Mononuclear cell (primary cell): ENCODE measurements at regions not wholly inside any gene's neighbourhood (a gene's known extent, or its start where the extent isn't known, plus 50 kb on each side); places are given as distances from the start of the nearest gene placed in this dataset.
"Not testable (repeated sequence)": the region's sequence is repeated elsewhere in the genome, so short reads cannot be mapped to it uniquely, and the experiment has no call there.

Experiments
- H3K27me3 ChIP-seq: 2 replicates; pipeline ENCODE4 v1.6.0; 2011; ENCODE audit warnings: low read length, control low read depth; ENCODE audit not compliant: insufficient read depth
- H3K4me1 ChIP-seq: 2 replicates; pipeline ENCODE4 v1.5.1; 2011; ENCODE audit warnings: mild to moderate bottlenecking, low read length, control low read depth; ENCODE audit not compliant: insufficient read depth
- H3K4me3 ChIP-seq: 2 replicates; pipeline ENCODE4 v1.5.1; 2011; ENCODE audit warnings: mild to moderate bottlenecking, low read length, moderate library complexity
- H3K9me3 ChIP-seq: 2 replicates; pipeline ENCODE4 v1.5.1; 2011; ENCODE audit warnings: low read depth, mild to moderate bottlenecking, control low read depth, low read length

GRCh38 chr2:236820763-236821344, 251.2 kb downstream of the ACKR3 start:
- Histone ChIP-seq H3K4me3 (no peak overlapping the region), H3K9me3 (no peaks in the 10 kb centered on the region), H3K27me3 (no peaks in the 10 kb centered on the region), H3K4me1 (no peaks in the 10 kb centered on the region)

GRCh38 chr2:236823041-236823629, 253.5 kb downstream of the ACKR3 start:
- no peaks in the 10 kb centered on the region for H3K4me1 ChIP-seq
- H3K4me3 ChIP-seq = no peak overlapping the region
- no peaks in the 10 kb centered on the region for H3K27me3 ChIP-seq
- no peaks in the 10 kb centered on the region for H3K9me3 ChIP-seq

GRCh38 chr2:236823963-236824362, 254.3 kb downstream of the ACKR3 start:
- Histone ChIP-seq H3K9me3 (no peaks in the 10 kb centered on the region), H3K4me1 (no peaks in the 10 kb centered on the region), H3K4me3 (no peak overlapping the region), H3K27me3 (no peaks in the 10 kb centered on the region)

GRCh38 chr2:236824836-236825235, 255.2 kb downstream of the ACKR3 start:
- Histone ChIP-seq H3K9me3 (no peaks in the 10 kb centered on the region), H3K27me3 (no peaks in the 10 kb centered on the region), H3K4me3 (no peak overlapping the region), H3K4me1 (no peaks in the 10 kb centered on the region)

GRCh38 chr2:236825989-236826510, 256.4 kb downstream of the ACKR3 start:
- Histone ChIP-seq H3K4me3 (no peak overlapping the region), H3K27me3 (no peaks in the 10 kb centered on the region), H3K4me1 (no peaks in the 10 kb centered on the region), H3K9me3 (no peaks in the 10 kb centered on the region)

- Histone ChIP-seq H3K4me1 (no peaks in the 10 kb centered on the region), H3K4me3 (no peak overlapping the region), H3K27me3 (no peaks in the 10 kb centered on the region), H3K9me3 (no peaks in the 10 kb centered on the region)
These were observed 257.1 kb downstream of the ACKR3 start for GRCh38 chr2:236826606-236827156.

GRCh38 chr2:236827997-236828396, 257.7 kb upstream of the COPS8 start:
- Histone ChIP-seq H3K9me3 (no peaks in the 10 kb centered on the region), H3K4me1 (no peaks in the 10 kb centered on the region), H3K27me3 (no peaks in the 10 kb centered on the region), H3K4me3 (no peak overlapping the region)

GRCh38 chr2:236828820-236829219, 256.9 kb upstream of the COPS8 start:
- H3K4me1 ChIP-seq = no peaks in the 10 kb centered on the region
- H3K4me3 ChIP-seq = no peak overlapping the region
- H3K27me3 ChIP-seq = no peaks in the 10 kb centered on the region
- H3K9me3 ChIP-seq = no peaks in the 10 kb centered on the region

- H3K4me1 ChIP-seq = no peaks in the 10 kb centered on the region
- no peaks in the 10 kb centered on the region for H3K27me3 ChIP-seq
- H3K4me3 ChIP-seq = no peak overlapping the region
- H3K9me3 ChIP-seq = no peaks in the 10 kb centered on the region
These were observed 254.8 kb upstream of the COPS8 start for GRCh38 chr2:236830926-236831325.

GRCh38 chr2:236831698-236832097, 254.0 kb upstream of the COPS8 start:
- no peaks in the 10 kb centered on the region for H3K9me3 ChIP-seq
- H3K4me3 ChIP-seq = no peak overlapping the region
- no peaks in the 10 kb centered on the region for H3K4me1 ChIP-seq
- H3K27me3 ChIP-seq = no peaks in the 10 kb centered on the region

- no peak overlapping the region for H3K4me3 ChIP-seq
- no peaks in the 10 kb centered on the region for H3K9me3 ChIP-seq
- peaks cover 2% of the 10 kb centered on the region for H3K27me3 ChIP-seq
- no peaks in the 10 kb centered on the region for H3K4me1 ChIP-seq
These were observed 252.1 kb upstream of the COPS8 start for GRCh38 chr2:236833501-236834073.

GRCh38 chr2:236834284-236834683, 251.4 kb upstream of the COPS8 start:
- Histone ChIP-seq H3K27me3 (peaks cover 2% of the 10 kb centered on the region), H3K4me1 (no peaks in the 10 kb centered on the region), H3K4me3 (no peak overlapping the region), H3K9me3 (no peaks in the 10 kb centered on the region)

GRCh38 chr2:236835307-236836024, 250.2 kb upstream of the COPS8 start:
- peaks cover 2% of the 10 kb centered on the region for H3K27me3 ChIP-seq
- H3K4me3 ChIP-seq = no peak overlapping the region
- no peaks in the 10 kb centered on the region for H3K9me3 ChIP-seq

GRCh38 chr2:236836028-236836427, 249.7 kb upstream of the COPS8 start:
- not testable (repeated sequence) for H3K4me3 ChIP-seq, H3K27me3 ChIP-seq, H3K9me3 ChIP-seq, H3K4me1 ChIP-seq

More at GRCh38 chr2:236835307-236836024, 250.2 kb upstream of the COPS8 start:
- no peaks in the 10 kb centered on the region for H3K4me1 ChIP-seq

GRCh38 chr2:236840215-236840614, 245.5 kb upstream of the COPS8 start:
- no peaks in the 10 kb centered on the region for H3K9me3 ChIP-seq
- no peak overlapping the region for H3K4me3 ChIP-seq
- no peaks in the 10 kb centered on the region for H3K4me1 ChIP-seq
- H3K27me3 ChIP-seq = peaks cover 2% of the 10 kb centered on the region
